HG03097 (cell line): ENCODE measurements at regions not wholly inside any gene's neighbourhood (a gene's known extent, or its start where the extent isn't known, plus 50 kb on each side); places are given as distances from the start of the nearest gene placed in this dataset.

Experiments used
- ATAC-seq: cut with Tn5 transposase; IDR thresholded peaks from one replicate; pipeline ENCODE4 v1.9.1; 2021; ENCODE audit not compliant: unreplicated experiment, low FRiP score

DNA sequence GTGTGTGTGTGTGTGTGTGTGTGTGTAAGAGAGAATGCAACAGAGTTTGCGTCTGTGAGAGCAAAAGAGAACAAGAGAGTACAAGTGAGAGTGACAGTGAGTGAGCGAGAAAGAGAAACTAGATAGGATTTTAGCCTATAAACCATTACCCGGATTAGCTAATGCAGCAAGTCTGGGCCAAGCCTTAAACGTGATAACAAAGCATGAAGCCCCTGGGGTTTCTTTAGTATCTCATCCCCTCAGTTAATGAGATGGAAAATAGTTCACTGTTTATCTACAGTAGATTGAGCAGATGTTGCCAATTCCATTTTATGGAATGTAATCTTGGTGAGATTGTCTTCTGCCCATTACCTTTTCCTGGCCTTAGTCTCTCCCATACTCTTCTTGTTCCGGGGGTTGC lies 114.5 kb downstream of the MAT2B start:
- no peak for ATAC-seq

GRCh38 chr5:163622799-163623198 lies 117.4 kb downstream of the MAT2B start:
- no peak for ATAC-seq

GRCh38 chr5:163623524-163623923 lies 118.1 kb downstream of the MAT2B start:
- ATAC-seq = no peak

DNA sequence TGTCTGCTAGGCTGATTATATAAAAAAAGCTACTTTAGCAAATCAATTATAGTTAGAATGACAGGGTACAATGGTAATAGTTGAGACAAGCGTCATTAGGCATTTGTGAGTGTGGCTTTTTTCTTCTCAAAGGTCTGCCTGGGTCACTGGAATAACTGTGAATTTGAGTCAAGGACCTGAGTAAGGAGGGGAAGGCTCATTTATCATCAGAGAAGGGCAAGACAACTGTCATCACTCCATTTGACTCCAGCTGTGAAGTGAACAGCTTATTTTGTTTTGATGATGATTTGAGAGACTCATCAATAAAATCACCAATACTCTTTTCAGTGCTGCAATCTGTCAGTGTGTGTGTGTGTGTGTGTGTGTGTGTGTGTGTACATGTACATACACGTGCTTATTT lies 118.6 kb downstream of the MAT2B start:
- ATAC-seq = no peak

DNA sequence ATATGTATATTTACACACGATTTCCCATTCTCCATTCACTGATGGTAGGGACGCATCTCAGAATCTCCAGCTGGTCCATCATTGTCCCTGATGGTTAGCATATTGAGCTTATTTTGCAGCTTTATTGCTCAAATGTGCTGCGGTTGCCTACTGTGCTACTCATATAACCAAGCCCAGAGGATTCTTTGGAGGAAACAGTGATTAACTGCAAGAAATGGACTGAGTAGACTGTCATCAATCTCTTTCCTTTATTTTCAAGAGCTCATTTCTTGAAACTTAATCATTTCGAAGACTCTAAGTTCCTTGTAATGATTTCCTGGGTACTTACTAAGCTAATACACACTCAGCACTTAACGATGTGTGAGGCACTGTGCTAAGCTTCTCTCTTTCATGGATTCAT lies 119.0 kb downstream of the MAT2B start:
- ATAC-seq = no peak

DNA sequence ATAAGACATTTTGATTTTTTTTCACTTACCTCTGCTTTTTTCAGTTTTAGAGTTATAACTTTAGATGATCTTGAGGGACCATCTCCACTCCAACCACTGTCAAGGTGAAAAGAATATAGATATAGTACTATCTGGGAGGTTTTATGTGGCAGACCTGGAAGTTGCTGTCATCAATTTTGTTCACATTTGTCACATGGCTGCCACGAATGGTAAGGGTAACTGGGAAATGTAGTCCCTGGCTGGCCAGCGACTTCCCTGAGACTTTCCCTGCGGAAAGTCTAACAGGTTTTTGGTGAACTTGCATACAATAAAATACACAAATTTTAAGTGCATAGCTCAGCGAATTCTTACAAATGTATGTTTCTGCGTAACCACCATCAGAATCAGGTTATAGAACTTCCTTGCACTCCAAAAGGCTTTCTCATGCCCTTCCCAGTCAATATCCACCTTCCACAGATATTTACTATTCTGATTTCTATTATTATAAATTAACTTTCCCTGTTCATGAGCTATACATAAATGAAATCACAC lies 121.5 kb downstream of the MAT2B start:
- no peak for ATAC-seq

DNA sequence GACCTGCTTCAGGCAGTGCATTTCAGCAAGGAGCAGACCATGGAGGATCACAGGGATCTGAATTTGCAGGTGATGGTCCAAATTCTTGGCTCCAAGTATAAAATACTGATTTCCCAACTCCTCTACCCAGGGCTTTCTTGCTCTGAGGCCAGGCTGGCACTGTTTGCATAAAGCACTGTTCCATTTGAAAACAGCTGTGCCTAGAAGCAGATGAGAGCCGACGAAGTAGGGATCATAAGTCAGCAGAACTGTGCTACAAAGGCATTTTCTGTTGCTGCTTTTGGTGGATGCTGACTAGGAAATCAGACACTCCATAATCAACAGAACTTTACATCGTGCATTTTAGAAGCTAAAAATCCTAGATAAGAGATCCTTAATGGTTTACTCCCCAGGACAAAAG lies 126.4 kb downstream of the MAT2B start:
- ATAC-seq = no peak

- ATAC-seq = no peak
Measured at GRCh38 chr5:163633926-163634460, 128.6 kb downstream of the MAT2B start.

DNA sequence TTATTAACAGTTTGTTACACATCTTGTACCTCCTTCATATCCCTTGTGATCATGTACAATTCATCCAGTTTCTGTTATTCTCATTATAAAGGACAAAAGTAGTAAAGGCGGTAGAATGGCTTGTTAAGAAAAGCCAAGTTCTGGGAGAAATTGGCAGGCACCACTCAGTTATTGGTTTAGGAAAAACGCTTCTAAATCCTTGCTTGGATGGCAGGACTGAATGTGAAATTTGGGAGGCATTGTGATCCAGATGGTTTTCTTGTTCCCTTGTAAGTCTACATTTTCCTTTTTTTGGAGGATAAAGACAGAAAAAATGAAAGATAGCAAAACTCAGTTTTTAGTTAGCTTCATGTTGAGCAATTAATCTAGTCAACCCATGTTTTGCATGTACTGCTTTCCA lies 130.2 kb downstream of the MAT2B start:
- no peak for ATAC-seq

DNA sequence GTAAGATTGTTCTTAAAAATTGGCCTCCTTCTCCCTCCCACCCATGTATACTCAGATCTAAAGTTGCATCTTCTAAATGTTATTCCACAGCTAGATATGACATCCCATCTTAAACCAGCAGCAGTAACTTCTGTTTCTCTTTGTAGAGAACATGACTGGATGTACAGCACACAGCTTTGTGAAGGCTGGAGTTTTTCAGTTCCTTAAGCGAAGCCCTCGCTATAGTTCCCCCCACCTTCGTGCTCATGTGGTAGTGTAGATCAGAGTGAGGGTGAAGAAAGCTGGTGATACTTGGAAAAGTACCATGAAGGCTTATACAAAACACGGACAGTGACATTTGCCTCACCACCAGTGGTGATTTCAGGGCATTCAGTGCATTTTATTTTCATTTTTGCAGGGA lies 137.5 kb downstream of the MAT2B start:
- no peak for ATAC-seq

GRCh38 chr5:163645421-163646416 lies 140.3 kb downstream of the MAT2B start:
- ATAC-seq = no peak

DNA sequence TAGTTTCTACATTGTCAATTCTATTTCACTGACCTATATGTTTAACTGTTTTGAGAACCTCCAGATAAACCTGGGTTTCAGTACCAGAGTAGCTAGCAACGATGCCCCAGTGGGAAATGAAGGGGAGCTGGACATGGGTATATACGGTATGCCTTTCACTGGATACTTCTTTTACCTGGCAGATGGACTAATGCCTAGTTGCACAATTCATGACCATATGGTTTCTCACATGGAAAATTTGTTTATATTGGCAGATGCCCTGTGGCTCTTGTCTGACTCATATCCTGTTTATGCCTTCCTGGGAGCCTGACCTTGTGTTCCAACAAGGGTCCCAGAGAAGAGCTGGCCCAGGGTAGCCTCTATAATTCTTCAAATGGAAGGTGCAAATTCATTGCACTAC lies 144.1 kb downstream of the MAT2B start:
- no peak for ATAC-seq

- no peak for ATAC-seq
Measured at GRCh38 chr5:163653526-163653925, 148.1 kb downstream of the MAT2B start.

DNA sequence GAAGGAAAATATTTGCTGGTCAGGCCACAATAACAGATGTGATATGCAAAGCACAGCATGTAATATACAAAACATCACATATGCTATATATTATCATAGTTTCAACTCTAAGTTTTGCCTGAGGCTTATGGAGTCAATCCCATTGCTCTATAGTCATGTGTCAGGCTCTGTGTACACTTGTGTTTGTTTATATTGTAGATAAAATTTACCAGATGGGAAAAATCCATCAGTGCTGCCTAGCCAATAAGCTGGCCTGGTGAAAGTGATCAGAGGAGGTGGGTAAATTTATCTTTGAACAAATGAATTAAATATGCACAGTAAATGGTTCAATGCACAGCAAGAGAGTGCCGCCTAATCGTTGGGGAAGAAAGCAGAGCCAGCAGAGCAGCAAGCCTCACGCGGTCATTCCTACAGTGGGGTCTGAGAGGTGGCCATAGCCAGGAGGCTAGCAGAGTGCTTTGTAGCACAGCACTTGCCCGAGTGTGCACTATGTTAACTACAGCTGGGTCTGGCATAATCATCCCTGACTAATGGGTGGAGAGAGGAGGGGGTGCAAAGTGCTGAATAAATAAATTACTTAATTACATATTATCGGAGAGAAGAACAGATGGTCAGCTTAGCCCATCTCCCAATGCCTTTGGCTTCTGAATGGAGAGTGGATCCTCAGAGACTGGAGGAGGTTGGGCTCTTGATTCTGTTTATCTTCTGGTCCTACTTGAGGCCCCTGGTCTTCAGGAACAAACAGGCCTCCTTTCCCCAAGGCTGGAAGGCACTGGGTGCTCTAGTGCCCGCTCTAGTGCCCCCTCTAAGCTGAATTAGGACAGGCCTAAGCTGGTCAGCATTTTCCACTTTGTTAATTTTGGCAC lies 153.5 kb downstream of the MAT2B start:
- ATAC-seq = no peak

DNA sequence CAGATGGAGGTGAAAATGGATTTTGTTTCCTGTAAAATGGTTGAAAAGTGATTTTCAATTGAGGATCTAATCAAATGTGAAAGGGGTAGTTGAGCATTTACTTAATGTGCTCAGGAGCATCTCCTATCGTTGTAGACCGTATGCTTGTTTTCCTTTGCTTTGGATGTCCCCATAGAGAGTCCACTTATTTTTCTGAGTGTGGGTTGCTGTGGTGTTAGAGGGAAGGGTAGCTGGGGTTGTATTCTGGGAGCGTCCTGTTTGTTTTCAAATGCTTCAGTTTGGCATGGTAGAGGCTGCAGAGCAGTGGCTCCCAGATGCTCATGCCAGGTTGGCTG lies 154.1 kb downstream of the MAT2B start:
- no peak for ATAC-seq

GRCh38 chr5:163660486-163660885 lies 155.1 kb downstream of the MAT2B start:
- no peak for ATAC-seq

- ATAC-seq = no peak
Measured at GRCh38 chr5:163661360-163661759, 155.9 kb downstream of the MAT2B start.

DNA sequence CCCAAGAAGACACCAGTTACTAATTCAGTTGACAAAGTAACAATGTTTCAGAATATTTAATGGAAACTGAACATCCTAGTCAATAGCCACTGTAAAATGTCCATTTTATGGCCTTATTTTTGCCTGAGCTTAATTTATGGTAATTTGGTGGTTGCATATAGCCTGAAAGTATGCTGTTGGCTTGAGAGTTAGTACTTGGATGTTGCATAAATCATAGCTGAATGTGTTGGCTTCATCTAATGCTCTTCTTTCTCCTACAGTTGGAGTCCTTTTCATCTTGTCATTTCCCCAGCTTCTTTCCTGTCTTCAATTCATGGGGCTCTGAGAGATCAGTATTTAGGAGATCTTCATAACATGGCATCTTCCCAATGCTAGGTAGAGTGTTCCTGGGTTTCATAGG lies 164.6 kb downstream of the MAT2B start:
- ATAC-seq = no peak

GRCh38 chr5:163677092-163677491 lies 171.7 kb downstream of the MAT2B start:
- ATAC-seq = no peak

DNA sequence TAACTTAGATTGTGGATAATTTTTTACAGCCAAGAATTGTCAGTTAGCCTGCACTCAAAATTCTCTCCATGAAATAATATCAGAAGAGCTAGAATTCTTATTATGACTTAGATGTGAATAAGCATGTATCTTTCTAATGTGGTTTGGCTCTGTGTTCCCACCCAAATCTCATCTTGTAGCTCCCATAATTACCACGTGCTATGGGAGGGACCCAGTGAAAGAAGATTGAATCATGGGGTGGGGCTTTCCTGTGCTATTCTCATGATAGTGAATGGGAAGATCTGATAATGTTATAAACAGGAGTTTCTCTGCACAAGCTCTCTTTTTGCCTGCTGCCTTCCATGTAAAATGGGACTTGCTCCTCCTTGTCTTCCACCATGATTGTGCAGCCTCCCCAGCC lies 176.8 kb downstream of the MAT2B start:
- ATAC-seq = no peak

- no peak for ATAC-seq
Measured at GRCh38 chr5:163687414-163687813, 182.0 kb downstream of the MAT2B start.
